GM21381 (cell line): ENCODE measurements at regions not wholly inside any gene's neighbourhood (a gene's known extent, or its start where the extent isn't known, plus 50 kb on each side); places are given as distances from the start of the nearest gene placed in this dataset.

Source experiments
- ATAC-seq: cut with Tn5 transposase; IDR thresholded peaks from one replicate; pipeline ENCODE4 v1.9.1; 2021; ENCODE audit warnings: mild to moderate bottlenecking, moderate library complexity; ENCODE audit not compliant: unreplicated experiment

GRCh38 chr15:36484038-36484778 lies 95.2 kb upstream of the CDIN1 start:
- ATAC-seq: no peak

DNA sequence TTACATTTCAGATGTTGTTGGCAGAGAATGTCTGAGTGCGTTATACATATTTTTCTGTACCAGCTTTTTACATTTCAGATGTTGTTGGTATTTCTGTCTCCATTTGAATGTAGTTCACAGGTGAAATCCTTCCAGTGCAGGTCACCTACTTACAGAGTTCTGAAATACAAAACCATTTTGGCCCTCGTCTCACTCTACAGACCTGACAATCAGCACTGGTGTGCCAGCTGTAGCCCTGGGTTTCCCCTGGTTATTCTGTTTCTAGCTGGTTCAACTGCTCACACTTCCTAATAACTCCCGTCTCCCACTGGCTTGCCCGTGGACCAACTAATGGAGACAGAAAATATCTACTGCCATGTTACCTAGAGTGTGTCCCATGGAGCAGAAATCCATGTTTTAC lies 87.5 kb upstream of the CDIN1 start:
- no peak for ATAC-seq

DNA sequence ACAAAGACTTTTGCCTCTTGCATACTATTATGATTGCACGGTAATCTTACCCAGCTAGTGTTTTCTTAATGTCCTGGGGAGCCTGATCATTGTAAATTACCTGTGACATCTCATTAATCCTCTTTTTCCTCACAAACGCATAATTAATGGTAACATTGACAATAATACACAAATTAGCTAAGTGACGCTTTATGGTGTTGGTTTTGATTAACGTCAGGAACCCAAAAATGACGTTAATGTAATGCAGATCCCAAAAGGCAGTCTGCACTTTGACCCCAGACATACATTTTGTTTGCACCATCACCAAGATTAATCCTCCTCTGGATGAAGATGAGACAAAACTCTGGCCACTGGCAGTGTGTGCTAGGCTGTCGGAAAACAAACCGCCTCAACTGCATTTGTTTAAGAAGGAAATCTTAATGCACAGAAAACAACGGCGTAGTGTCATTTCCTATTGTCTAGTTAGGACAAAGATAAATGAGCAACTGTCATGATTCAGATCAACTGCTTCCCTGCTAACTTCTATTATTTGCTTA lies 83.9 kb upstream of the CDIN1 start:
- no peak for ATAC-seq

GRCh38 chr15:36497901-36498300 lies 81.5 kb upstream of the CDIN1 start:
- ATAC-seq: no peak

- ATAC-seq: no peak
These were observed 81.0 kb upstream of the CDIN1 start for GRCh38 chr15:36498401-36498800.

DNA sequence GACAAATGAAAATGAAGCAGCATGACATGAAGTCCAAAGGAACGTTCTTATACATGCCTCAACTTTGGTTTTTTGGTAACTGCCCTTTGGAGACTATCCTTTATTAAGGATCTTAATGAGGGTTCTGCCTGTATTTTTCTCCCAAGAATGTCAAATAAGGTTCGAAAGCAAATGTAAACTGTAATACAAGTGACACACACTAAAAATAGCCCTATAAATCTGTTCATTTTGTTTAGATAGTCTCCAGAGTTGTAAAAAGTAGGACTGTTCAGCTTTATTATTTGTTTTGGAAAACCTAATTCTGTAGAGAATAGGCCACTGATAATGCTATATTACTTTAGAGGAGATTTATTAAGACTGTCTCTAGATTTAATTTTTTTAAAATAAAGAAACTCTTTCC lies 80.5 kb upstream of the CDIN1 start:
- no peak for ATAC-seq

DNA sequence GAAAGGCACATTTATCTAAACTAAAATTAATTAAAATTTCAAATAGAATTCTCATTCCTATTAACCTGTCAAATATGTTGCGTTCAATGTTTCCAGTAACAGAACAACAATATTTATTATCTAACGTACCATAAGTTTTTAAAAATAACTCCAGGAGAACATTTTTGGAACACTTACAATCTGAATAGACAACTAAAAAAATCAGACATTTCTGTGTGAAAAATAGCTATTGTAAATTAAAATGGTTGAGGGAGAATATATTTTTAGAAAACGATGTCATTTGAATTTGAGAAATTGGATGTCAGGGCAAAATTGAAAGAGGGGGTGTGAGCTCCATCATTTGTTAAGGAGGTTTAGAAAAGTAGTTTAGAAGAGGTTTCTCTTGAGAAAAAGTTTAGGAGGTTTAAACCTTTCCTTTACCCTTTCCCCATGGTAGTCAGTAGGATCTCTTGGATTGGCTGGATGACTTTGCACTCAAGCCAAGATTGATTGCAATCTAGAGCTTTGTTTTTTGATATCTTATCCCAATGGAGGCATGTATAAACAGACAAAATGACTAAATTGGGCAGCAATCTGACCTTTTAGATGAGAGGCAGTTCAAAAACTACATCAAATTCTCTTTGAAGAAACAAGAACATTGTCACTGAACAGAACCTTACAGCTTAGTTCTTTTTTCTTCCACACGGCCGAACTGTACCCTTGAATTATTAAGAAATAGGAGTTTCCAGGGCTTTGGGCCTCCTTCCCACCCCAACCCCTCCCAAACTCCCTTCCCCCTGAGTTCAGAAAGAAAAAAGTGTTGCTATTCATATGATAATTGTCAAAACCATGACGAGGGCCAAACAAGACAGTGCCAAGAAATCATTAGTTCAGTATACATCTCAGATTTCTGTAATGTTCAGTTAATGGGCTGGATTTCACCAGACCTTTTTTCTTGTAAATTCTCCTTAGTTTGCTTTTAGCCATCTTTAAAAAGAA lies 79.7 kb upstream of the CDIN1 start:
- ATAC-seq: no peak

- ATAC-seq: peak; percentile 77
These were observed 78.3 kb upstream of the CDIN1 start for GRCh38 chr15:36501063-36501678.

DNA sequence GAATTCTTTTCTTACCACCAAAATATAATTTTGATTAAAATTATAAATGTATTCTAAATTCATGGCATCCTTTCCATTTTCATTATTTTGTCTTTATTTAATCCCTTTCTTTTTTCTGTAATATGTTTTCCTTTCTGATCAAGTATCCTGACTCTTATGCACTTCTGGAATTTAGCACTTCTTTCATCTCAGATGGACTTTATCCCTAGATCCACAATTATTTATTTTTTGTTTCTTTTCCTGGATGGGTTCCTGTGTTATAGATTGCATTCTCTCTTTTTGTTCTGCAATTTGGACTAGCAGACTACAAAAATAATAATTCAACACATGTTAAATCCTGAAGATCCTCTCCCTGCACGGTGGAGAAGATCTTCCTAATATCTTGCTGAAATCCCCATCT lies 76.9 kb upstream of the CDIN1 start:
- ATAC-seq: no peak

DNA sequence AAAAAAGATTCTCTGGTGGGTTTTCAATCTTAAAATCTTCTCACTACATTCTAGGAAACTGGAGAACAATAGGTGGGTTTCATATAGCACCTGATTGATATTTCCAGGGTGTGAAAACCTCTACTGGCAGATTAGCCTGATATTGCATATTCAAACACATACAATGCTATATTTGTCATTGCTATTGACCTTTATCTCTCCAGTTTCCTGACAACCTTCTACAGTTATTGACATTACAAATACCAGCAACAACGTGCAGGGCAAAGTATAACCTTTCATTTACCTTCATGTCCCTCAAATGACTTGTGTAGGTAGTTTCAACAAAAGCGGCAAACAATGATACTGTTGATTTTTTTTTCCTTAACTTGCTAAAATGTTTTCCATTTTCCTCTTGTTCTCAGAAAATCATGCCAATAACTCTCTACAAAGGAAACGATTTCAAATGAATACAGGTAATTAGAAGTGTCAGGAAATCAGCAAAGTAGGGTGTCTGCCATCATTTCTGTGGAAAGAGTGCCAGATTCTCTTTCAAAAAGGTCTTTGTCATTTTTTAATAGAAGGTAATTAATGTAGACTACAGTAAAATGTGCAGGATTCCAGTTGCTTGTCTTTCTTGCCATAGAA lies 72.6 kb upstream of the CDIN1 start:
- no peak for ATAC-seq

- no peak for ATAC-seq
These were observed 72.0 kb upstream of the CDIN1 start for GRCh38 chr15:36507458-36507857.

- no peak for ATAC-seq
These were observed 67.8 kb upstream of the CDIN1 start for GRCh38 chr15:36511594-36511993.

DNA sequence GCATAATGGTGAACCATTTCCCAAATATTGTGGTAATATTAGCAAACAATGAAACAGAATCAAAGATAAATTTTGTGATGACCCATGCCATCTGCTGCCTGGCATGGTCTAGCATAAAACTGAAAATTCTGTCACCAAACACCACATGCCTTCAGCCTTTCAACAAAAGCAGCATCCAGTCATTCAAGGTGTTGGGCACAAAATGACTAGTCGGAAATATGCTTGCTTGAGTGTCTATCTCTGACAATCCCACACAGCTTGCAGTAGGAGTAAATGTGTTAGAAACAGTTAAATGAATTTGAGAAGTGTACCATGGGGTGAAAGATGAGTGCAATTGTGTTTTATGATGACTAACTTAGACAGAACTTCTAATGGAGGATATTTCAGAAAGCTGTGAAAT lies 61.7 kb upstream of the CDIN1 start:
- ATAC-seq: no peak

DNA sequence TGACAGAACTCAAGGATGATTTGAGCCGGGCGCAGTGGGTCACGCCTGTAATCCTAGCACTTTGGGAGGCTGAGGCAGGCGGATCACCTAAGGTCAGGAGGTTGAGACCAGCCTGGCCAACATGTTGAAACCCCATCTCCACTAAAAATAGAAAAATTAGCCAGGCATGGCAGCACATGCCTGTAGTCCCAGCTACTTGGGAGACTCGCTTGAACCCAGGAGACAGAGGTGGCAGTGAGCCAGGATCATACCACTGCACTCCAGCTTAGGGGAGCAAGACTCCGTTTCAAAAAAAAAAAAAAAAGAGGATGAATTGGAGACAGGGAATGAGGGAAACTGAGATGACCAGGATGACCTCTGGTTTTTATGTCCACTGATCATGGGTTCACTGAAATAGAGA lies 60.4 kb upstream of the CDIN1 start:
- ATAC-seq: no peak

DNA sequence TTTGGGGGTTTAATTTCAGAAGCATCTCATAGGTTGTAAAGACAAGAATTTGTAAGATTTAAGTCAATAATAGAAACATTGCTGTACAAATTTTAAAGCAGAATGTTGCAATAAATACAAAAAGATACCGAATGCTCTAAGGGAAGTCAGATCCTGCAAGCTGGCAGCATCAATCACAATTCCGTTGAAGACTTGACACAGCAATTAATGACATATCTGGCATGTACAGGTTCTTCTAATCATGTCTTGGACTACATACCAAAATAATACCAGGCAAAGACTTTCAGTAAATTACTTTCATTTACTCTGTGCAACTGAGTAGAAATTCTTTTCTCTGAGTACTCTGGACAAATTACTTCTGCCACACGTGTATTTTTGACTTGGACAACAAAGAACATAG lies 54.0 kb upstream of the CDIN1 start:
- no peak for ATAC-seq

- no peak for ATAC-seq
These were observed 51.9 kb upstream of the CDIN1 start for GRCh38 chr15:36527235-36528162.

GRCh38 chr15:36529296-36530011 lies 50.0 kb upstream of the CDIN1 start:
- ATAC-seq: peak; percentile 58
